Adrenal gland (tissue), 9 donors: ENCODE measurements at regions not wholly inside any gene's neighbourhood (a gene's known extent, or its start where the extent isn't known, plus 50 kb on each side); places are given as distances from the start of the nearest gene placed in this dataset.

Experiments
- DNase-seq, 7 donors: peaks; one replicate each; pipeline ENCODE4 v3.0.0-alpha.2; 2019 to 2020
- H3K27ac ChIP-seq, 5 donors: fragments of 200-600 bp; sonication (generic) in 4 of 5; 1 replicate in 3 of 5; 2 replicates in 2 of 5; pipeline versions ENCODE4 v1.5.1 to v1.8.0; 2016 to 2020; ENCODE audit warnings: mild to moderate bottlenecking in 1 of 5
- H3K27me3 ChIP-seq: fragments of 200-600 bp; 2 replicates; pipeline ENCODE4 v1.8.0; 2021
- H3K36me3 ChIP-seq, 2 donors: fragments of 200-600 bp; replicated peaks in 1 of 2; 1 replicate in 1 of 2; 2 replicates in 1 of 2; pipeline versions ENCODE4 v1.5.1 to v1.8.0; 2018 to 2022
- H3K4me1 ChIP-seq, 2 donors: fragments of 200-600 bp; replicated peaks in 1 of 2; 1 replicate in 1 of 2; 2 replicates in 1 of 2; pipeline versions ENCODE4 v1.5.1 to v1.8.0; 2018 to 2021
- H3K4me3 ChIP-seq, 4 donors: fragments of 200-600 bp; sonication (generic) in 3 of 4; one replicate each; pipeline ENCODE4 v1.5.1; 2016 to 2018
- H3K9me3 ChIP-seq, 3 donors: fragments of 200-600 bp; sonication (generic) in 1 of 3; replicated peaks in 1 of 3; 1 replicate in 2 of 3; 2 replicates in 1 of 3; pipeline versions ENCODE4 v1.5.1 to v1.8.0; 2016 to 2021
- POLR2A ChIP-seq, 2 donors: fragments of 450-650 bp; IDR thresholded peaks; one replicate each; pipeline ENCODE4 v1.6.1; 2017; ENCODE audit warnings: antibody characterized with exemption in 2 of 2, mild to moderate bottlenecking in 2 of 2, moderate library complexity in 1 of 2
- WGBS, 4 donors: extraction: QIAGEN DNeasy Blood & Tissue Kit in 2 of 4; methylation state at CpG; one replicate each; pipeline versions ENCODE4 v1.1.5 to v1.1.7; 2013 to 2017; 5-methylcytosine and 5-hydroxymethylcytosine counted together
- intact Hi-C, 2 donors: fragments of 100-400 bp; cut with DNase I; formaldehyde crosslinking; loops; one replicate each; pipeline versions ENCODE4 v1.14.1 to v1.15.0; 2022 to 2023
- TF ChIP-seq, protein P1 (sequence below), 6 experiments: fragments of 450-650 bp in 4 of 6; fragments of 200-600 bp in 2 of 6; sonication (generic) in 1 of 6; IDR thresholded peaks; 1 replicate in 5 of 6; 2 replicates in 1 of 6; pipeline versions ENCODE4 v1.5.1 to v1.8.0; 2016 to 2021; ENCODE audit warnings: antibody characterized with exemption in 6 of 6, mild to moderate bottlenecking in 2 of 6, moderate library complexity in 1 of 6
- donor health status: healthy with polysubstance abuse.
- donor health status: Bipolar disorder and iron deficiency.
- donor health status: DM: yes; HTN: yes; CAD: no.
- donor health status: DM: no; HTN: no; CAD: no.
- donor health status: DM: no; HTN: no; CAD: no.

DNA sequence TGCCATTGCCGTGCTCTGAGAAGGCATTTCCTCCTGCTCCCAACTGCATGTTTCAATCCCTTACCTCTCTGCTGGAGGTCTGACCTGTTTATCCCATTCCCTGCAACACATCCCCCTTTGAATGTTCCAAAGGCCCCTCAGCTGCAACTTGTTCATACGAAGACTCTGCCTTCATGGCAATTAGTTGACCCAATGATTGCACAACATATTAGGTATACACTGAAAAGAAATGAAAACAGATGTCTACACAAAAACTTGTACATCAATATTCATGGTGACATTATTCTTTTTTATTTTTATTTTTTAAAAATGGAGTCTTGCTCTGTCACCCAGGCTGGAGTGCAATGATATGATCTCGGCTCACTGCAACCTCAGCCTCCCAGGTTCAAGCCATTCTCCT, 54.9 kb upstream of the STX18 start:
- WGBS, 4 donors: 94 to 98% (median 95%) methylated on average over 3 of the region's 3 CpGs
- Histone ChIP-seq H3K4me1 (no peaks in the 10 kb centered on the region), H3K27ac (no peak overlapping the region), H3K4me3 (no peak overlapping the region), H3K27me3 (no peaks in the 10 kb centered on the region), H3K9me3 (peaks cover 0 to 7% (median 0%) of the 10 kb centered on the region in 3 donors), H3K36me3 (no peaks in the 10 kb centered on the region)
- intact Hi-C loops: no loop called here
- DNase-seq: no peak
- TF ChIP-seq POLR2A (IDR thresholded peaks at IDR 0.05): no peak
- TF ChIP-seq, protein P1, sequence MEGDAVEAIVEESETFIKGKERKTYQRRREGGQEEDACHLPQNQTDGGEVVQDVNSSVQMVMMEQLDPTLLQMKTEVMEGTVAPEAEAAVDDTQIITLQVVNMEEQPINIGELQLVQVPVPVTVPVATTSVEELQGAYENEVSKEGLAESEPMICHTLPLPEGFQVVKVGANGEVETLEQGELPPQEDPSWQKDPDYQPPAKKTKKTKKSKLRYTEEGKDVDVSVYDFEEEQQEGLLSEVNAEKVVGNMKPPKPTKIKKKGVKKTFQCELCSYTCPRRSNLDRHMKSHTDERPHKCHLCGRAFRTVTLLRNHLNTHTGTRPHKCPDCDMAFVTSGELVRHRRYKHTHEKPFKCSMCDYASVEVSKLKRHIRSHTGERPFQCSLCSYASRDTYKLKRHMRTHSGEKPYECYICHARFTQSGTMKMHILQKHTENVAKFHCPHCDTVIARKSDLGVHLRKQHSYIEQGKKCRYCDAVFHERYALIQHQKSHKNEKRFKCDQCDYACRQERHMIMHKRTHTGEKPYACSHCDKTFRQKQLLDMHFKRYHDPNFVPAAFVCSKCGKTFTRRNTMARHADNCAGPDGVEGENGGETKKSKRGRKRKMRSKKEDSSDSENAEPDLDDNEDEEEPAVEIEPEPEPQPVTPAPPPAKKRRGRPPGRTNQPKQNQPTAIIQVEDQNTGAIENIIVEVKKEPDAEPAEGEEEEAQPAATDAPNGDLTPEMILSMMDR (IDR thresholded peaks at IDR 0.05): no peak

DNA sequence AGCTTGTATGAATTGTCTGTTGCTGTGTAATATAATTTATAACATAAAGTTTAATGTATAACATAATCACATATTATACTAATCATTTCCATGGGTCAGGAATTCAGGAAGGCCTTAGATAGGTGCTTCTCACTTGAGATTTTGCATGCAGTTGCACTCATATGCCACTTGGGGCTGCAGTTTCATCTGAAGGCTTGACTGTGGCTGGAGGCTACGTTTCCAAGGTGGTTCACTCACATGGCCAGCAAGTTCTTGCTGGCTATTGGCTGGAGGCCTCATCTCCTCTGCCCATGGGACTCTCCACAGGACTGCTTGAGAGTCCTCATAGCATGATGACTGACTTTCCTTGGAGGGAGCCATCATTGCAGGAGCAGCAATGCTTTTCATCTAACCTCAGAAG, 53.4 kb upstream of the STX18 start:
- H3K36me3 ChIP-seq: no peaks in the 10 kb centered on the region
- peaks cover 0 to 7% (median 0%) of the 10 kb centered on the region in 3 donors for H3K9me3 ChIP-seq
- H3K4me3 ChIP-seq: no peak overlapping the region
- no peaks in the 10 kb centered on the region for H3K4me1 ChIP-seq
- no peak overlapping the region for H3K27ac ChIP-seq
- no peaks in the 10 kb centered on the region for H3K27me3 ChIP-seq
- intact Hi-C loops: no loop called here
- TF ChIP-seq POLR2A (IDR thresholded peaks at IDR 0.05): no peak
- TF ChIP-seq, protein P1 (IDR thresholded peaks at IDR 0.05): no peak
- 91 to 100% (median 95%) methylated on average over 1 of the region's 1 CpG for WGBS, 4 donors
- peak in 1 of 7 donors; percentile 21 for DNase-seq

DNA sequence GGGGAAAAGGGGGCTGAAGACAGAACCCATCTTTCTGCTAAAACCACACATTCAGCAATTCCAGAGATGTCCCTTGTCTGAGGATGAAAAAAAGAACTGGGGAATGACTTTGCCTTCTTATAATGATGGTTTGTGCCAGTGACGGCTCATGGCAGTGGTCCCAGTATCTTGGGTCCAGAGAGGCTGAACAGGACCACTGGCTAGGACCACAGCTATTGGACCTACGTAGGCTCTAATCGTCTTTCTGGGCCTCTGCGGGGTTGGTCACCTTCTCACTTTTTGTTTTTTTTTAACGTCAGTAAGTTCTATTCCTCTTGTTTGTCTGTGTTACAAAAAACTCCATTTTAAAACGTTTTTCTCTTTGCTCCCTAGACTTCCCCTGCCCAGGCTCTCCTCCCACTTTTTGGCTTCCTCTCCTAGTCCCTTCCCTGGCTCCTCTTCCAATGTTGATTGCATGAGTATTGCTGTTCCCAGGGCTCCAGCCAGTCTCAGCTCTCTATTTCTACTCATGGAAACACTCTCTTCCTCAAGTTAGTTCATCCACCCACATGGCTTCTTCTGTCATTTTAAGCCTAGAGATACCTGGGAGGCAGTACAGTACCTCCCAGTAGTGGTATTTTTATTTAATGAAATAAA, 52.6 kb upstream of the STX18 start:
- no peak overlapping the region for H3K4me3 ChIP-seq
- peaks cover 0 to 7% (median 0%) of the 10 kb centered on the region in 3 donors for H3K9me3 ChIP-seq
- intact Hi-C loops: no loop called here
- 74 to 84% (median 81%) methylated on average over 6 of the region's 6 CpGs for WGBS, 4 donors
- no peaks in the 10 kb centered on the region for H3K36me3 ChIP-seq
- TF ChIP-seq, protein P1 (IDR thresholded peaks at IDR 0.05): no peak
- no peak for TF ChIP-seq POLR2A (IDR thresholded peaks at IDR 0.05)
- no peak overlapping the region for H3K27ac ChIP-seq
- peak in 1 of 7 donors; percentile 9 for DNase-seq
- H3K27me3 ChIP-seq: no peaks in the 10 kb centered on the region
- H3K4me1 ChIP-seq: no peaks in the 10 kb centered on the region

DNA sequence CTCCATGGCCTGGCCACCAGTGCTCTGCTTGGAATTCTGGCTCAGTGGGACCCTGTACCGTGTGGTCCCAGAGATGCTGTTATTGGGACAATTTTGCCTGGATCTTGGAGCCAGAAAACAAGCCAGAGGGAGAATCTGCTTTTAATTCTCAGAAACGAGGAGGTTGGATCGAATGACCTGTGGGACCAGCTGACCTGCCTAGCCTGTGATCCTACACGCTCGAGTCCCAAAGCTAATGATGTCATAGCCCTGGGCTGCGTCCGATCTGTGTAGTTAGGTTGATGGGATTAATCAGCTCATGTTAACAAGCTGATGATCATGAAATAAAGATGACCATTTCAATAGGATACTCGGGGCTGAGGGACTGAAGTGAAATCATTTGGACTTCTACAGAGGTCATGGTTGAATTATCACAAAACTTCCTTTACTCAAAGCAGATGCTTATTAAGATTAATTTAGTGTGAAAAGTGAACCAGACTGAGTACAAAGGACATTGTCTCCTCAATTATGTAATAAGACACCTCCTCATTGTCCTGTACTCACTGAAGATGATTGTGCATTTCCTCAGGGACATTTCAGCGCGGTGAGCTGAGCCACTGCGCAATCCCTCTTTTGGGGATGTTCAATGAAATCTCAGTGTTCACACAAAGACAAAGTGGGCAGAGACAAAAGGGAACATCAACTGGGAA, 51.9 kb upstream of the STX18 start:
- DNase-seq: no peak
- 90 to 93% (median 91%) methylated on average over 11 of the region's 11 CpGs for WGBS, 4 donors
- Histone ChIP-seq H3K36me3 (no peaks in the 10 kb centered on the region), H3K27me3 (no peaks in the 10 kb centered on the region), H3K27ac (no peak overlapping the region), H3K4me3 (no peak overlapping the region), H3K9me3 (peaks cover 0 to 7% (median 0%) of the 10 kb centered on the region in 3 donors), H3K4me1 (no peaks in the 10 kb centered on the region)
- TF ChIP-seq, protein P1 (IDR thresholded peaks at IDR 0.05): no peak
- TF ChIP-seq POLR2A (IDR thresholded peaks at IDR 0.05): no peak
- intact Hi-C loops: no loop called here
